ENCODE measurements at regions not wholly inside any gene's neighbourhood (a gene's known extent, or its start where the extent isn't known, plus 50 kb on each side); places are given as distances from the start of the nearest gene placed in this dataset.
A peak's percentile ranks its signal among the peaks of the same experiment; 100 is the strongest.
"Not testable (repeated sequence)": the region's sequence is repeated elsewhere in the genome, so short reads cannot be mapped to it uniquely, and the experiment has no call there.

DNA sequence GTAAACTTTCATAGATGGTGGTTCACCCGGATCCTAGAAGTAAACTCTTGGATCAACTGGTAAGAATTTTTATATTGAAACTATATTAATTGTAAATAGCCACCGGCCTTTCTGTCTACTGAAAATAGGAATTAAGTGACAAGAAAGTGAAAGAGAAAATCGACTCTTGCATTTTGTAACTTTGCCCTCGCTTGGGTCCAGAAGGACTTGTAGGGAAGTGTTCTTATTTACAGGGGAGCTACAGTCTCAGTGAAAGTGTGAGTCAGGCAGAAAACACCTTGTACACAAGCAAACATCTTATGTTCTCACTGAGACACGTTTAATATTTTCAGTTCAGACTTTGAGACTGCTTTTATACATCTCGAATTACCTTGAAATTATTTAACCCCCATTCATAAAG is 238.9 kb downstream of the BLID start:
- DNase-seq, result no peak
- intact Hi-C loops (cut with DNase I), result no loop called here

DNA sequence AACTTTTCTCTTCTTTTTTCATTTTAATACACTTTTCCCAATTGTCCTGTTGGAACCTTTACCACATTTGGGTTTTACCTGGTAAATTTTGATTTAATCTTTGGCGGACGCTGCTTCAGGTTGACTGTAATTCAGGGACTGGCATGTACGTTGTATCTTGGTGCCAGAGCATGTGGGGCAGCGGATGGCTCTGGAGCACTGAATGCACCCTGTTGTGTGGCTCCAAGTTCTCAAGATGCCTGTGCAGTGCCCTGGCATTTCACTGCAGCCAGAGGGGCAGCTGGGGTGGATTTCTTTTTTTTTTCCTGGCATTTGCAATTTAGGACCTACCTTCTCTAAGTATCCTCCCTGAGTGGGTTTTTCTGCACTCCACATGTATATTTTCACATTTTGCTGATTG is 242.2 kb downstream of the BLID start:
- intact Hi-C loops (cut with DNase I), result no loop called here
- peak in 1 of 10 donors; percentile 64 for DNase-seq

DNA sequence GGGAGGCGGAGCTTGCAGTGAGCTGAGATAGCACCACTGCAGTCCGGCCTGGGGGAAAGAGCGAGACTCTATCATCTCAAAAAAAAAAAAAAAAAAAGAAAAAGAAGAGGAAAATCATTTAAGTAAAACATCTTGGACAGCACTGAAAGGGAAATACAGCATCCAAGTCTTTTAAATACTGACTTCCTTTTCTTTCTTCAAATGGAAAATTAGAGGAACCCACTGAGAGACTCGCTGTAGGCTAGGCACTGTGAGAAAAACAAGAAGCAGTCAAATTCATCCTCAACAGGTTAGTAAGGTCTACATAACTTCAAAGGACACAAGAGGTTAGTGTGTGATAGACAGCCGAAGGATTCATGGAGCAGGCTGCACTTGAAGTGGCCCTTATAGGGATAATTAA is 243.7 kb downstream of the BLID start:
- intact Hi-C loops (cut with DNase I), result no loop called here
- no peak for DNase-seq

DNA sequence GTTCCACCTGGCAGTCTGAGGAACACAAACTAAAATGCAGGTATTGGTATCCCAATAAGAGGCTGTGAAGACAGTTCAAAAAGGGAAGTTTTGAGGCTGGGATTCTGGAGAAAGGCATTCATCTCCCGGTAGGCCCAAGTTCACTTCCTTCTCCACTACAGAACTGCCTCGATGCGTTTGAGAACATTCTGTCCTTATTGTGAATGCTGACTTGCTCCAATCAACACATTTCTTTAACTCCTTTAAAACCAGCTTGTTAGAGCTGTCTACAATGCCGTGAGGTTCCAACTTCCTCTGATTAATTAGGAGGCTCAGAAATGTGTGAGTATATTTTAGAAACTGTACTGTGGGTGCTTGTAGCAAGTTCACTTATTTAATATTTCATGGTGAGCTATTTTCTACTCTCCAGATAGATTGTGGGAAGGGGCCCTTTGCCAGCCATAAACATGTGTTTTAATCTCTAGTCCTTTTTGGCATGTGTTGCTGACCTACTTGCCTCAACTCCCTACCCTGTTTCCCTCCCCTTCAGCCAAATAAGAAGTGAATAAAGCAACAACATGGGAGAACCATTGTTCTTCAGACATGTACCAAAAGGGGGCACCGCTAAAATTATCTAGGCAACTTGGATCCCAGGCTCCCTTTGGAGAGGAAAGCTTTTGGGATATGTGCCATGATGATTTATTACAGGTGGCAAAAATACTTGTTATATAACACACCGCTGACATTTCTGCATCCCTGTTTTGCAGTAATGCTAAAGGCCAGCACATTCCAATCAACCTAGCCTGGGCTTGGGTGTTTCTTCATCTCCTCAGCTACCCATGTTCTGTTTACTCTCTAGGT is 245.6 kb downstream of the BLID start:
- DNase-seq, result no peak
- intact Hi-C loops (cut with DNase I), result no loop called here

DNA sequence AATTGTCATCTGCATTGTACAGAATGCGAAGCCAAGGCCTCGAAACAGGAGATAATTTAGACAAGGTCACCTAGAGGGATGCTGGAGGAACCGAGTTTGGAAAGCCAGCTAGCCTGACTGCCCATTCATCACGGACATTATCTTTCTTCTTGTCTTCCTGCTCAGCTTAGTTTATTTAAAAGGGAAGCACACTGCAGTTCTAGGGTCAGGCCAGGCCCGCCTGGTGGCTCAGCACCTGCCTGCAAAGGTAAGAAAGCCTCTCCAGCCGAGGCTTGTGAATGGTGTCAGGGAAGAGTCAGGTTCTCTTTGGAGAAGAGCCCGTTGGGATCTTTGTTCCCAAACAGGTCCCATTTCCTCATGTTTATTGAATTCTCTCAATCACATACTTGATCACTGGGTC is 246.5 kb downstream of the BLID start:
- intact Hi-C loops (cut with DNase I), result no loop called here

DNA sequence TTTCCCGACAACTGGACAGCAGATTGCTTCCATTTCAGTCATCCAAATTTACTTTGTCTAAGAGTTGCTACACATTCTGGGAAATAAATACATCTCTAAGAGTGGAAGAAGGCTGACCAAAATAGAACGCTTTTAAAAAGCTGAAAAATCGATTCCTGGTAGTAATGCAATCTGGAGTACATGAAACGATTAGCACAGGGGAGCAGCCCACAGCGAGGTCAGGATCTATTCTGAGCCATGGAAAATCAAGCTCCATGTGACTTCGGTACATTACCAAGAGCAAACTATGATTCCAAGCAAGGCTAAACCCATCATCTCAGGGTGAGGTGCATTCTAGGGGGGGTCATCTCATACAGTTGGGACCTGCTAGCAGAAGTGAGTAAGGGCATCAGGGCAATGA is 249.3 kb downstream of the BLID start:
- no peak for DNase-seq

More for the DNA sequence above, 246.5 kb downstream of the BLID start:
- DNase-seq, result no peak

DNA sequence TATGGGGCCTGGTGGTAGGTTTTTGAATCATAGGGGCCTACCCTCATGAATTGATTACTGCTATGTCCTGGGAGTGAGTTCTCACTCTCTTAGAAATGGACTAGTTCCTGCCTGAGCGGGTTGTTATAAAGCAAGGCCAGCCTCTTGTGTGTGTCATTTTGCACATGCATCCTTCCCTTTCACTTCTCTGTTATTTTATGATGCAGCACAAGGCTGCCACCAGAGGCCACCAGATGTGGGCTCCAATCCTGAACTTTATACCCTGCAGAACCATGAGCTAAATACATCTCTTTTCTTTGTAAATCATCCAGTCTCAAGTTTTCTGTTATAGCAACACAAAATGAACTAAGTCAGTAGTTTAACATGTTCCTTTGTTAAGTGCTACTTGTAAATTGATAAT is 251.4 kb downstream of the BLID start:
- DNase-seq, result no peak
- intact Hi-C loops (cut with DNase I), result no loop called here

More for the DNA sequence above, 249.3 kb downstream of the BLID start:
- intact Hi-C loops (cut with DNase I), result no loop called here

DNA sequence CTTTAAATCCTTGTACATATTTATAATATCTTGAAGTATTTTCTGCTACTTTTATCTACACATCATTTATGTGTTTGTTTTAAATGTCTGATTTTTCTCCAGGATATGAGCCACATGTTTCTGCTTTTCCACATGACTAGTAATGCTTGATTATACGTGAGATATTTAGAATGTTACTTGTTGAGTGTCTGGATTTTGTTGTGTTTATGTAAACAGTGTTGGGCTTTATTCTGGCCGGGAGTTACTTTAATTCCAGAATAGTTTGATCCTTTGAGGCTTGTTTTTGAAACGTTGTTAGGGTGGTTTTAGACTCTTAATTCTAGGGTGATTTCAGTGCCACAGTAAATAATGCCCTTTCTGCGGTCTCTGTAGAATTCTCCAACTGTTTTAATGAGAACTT is 252.9 kb downstream of the BLID start:
- DNase-seq, result no peak
- intact Hi-C loops (cut with DNase I), result no loop called here

DNA sequence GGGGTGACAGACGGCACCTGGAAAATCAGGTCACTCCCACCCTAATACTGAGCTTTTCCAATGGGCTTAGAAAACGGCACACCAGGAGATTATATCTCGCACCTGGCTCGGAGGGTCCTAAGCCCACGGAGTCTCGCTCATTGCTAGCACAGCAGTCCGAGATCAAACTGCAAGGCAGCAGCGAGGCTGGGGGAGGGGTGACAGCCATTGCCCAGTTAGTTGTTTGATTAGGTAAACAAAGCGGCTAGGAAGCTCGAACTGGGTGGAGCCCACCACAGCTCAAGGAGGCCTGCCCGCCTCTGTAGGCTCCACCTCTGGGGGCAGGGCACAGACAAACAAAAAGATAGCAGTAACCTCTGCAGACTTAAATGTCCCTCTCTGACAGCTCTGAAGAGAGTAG is 260.9 kb downstream of the BLID start:
- intact Hi-C loops (cut with DNase I), result not testable (repeated sequence)
- DNase-seq, result peak in 1 of 10 donors; percentile 43

DNA sequence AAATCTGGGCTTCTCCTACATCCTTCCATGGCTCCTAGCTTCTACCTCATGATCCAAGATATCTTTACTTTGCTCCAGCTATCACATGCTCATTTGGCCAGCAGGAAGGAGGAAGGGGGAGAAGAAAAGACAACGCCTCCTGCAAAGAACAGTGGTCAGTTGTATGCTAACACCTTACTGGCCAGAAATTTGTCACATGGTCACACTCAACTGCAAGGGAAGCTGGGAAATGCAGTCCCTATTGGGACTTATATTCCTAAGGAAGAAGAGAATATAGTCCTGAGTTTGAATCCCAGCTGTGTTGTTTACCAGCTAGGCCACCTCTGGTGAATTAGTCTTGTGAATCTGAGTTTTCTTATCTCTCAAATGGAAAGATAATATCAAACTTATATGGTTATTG is 272.0 kb downstream of the BLID start:
- intact Hi-C loops (cut with DNase I), result no loop called here
- no peak for DNase-seq

DNA sequence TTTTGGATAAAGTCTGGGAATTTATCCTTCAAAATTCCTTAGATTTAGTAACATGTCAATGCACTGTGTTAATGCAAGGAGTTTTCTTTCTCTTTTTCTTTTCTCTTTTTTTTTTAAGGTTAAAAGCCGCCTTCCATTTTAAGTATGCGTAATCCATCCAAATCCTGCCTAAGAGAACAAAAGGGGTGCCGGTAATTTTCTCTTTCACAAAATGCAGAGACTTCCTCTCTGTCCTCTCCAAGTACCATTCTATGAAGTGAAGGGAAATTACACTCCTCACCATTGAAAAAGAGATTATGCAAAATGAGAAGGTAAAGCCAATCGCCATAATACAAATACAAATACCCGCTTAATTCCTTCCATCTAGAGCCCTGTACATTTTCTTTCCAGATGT is 273.8 kb downstream of the BLID start:
- intact Hi-C loops (cut with DNase I), result no loop called here
- no peak for DNase-seq

DNA sequence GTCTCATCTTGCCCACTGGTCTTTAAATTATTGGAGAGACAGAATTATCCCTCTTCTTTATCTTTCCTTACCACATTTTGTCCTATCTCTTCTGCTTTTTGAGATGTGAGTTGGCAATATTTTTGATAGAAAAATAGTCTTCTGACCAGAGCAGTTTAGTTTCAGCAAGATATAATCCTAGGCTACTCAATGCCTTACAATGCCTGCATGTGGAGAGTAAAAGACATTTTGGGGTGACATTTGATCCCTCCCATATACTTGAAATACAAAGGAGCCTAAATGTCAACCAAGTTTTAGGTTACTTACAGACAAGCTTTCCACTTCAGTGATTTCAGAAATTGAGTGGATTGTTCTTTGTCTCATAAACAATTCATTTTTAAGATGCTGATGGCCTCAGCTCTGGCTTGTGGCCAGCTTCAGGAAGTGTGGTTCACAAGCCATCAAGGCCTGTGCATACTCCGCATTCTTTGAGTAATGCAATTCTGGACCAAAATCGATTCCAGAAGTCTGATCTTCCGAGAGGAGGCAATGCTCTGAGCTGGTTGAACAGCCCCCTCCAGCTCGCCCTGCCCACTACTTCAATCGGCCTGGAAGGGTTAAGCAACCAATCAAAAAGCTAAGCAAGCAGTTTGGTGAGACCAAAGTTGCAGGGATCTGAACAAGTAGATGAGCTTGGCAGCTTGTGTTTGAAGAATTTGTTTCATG is 274.4 kb downstream of the BLID start:
- intact Hi-C loops (cut with DNase I), result no loop called here
- DNase-seq, result peak in 1 of 10 donors; percentile 17

DNA sequence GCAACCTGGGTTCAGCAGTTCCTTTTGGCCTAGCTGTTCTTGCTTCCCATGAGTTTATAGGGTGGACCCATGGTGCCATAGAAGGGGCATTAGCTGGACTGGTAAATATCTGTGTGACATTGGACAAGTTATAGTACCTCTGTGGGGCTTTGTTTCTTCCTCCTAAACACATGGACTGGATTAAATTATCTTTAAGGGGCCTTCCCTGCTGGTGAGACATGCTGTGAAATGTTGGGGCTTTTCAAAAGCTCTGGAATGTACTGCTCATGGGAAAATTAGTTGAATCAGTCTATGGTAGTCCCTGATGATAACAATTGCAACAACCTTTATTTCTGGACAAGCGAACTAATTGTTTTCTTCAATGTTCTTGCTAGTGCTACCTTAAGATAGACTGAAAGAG is 276.2 kb downstream of the BLID start:
- intact Hi-C loops (cut with DNase I), result no loop called here
- DNase-seq, result no peak

DNA sequence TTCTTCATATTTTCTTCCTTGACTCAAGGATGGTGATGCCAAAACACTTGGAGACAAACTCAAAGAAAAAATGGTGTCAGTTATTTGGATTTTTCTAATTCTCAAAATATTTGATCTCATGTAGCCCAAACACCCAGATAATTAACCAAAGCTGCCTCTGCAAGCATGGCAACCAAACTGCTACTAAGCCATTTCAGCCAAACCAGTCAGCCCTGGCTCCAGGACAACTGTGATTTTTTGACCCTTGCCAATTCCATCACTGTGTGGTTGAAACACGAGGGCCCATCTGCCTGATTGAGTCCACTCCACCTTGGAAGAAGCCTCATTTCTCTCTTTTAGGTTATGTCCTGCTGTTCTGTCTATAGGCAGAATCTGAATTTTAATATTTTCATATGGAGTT is 277.4 kb downstream of the BLID start:
- intact Hi-C loops (cut with DNase I), result no loop called here
- DNase-seq, result no peak

DNA sequence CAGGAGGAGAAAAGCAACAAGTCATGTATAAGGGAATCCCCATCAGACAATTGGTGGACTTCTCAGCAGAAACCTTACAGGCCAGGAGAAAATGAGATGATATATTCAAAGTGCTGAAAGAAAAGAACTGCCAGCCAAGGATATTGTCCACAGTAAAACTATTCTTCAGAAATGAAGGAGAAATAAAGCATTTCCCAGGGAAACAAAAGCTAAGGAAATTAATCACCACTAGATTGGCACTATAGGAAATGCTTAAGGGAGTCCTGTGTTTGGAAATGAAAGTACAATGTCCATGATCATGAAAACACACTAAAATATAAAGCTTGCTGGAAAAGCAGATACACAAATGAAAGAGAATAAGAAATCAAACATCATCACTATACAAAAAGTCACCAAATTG is 282.0 kb downstream of the BLID start:
- intact Hi-C loops (cut with DNase I), result no loop called here
- DNase-seq, result no peak

DNA sequence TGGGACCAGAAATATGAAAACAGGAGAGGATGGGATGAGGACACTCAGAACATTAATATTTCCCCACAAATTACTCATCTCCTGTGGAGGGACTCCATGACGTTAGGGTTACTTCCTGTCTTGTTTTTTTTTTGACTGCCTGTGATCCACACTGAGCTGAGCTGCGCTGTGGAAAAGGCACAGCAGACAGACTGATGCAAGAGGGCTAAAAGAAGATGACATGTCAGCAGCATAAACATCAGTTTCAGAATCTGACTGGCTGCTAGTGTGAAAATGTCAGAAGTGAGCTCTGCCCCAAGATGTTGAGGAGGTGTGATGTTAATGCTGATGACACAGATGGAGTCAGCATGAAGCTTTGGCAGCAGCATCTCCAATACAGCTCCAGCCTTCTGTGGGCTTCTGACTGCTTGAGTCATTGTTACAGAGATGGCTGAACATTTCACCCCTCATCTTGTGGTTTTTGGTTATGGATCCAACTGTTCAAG is 286.8 kb downstream of the BLID start:
- intact Hi-C loops (cut with DNase I), result no loop called here
- DNase-seq, result peak in 4 of 10 donors; percentile 10 to 82 (median 24)

DNA sequence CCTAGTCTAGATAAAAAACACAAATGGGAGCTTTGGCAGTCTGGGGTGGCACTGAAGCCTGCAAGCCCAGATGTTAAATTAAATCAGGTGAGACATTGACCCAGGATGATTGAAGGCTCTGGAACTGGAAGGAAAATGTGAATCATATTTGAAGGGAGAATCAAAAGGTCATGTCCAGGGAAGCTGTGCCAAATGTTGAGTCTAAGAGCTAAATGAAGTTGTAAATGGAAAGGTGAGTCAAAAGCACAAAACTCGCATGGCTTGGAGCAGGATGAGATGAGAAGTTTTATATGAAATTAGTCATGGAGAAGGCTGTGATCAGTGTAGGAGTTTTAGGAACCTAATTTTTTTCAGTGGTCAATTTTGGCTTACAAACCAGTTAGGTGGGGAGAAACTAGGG is 301.1 kb downstream of the BLID start:
- intact Hi-C loops (cut with DNase I), result no loop called here
- no peak for DNase-seq

DNA sequence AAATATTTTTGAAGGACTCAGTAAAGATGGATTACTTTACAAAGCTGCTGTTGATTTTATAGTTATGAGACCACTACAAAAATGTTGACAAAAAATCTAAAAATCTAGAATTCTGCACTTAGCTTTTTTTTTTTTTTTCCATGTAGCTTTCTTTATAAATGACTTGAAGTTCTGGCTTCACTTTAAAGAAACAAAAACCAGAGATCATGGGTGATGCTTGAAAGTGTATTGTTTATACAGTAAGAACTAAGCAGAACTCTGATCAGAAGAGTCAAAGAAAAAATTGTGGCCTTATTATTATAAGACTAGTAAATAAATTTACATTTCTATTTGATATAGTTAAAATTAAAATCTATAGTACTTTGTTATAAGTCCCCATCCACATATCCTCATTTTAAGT is 301.7 kb downstream of the BLID start:
- DNase-seq, result no peak
- intact Hi-C loops (cut with DNase I), result no loop called here

DNA sequence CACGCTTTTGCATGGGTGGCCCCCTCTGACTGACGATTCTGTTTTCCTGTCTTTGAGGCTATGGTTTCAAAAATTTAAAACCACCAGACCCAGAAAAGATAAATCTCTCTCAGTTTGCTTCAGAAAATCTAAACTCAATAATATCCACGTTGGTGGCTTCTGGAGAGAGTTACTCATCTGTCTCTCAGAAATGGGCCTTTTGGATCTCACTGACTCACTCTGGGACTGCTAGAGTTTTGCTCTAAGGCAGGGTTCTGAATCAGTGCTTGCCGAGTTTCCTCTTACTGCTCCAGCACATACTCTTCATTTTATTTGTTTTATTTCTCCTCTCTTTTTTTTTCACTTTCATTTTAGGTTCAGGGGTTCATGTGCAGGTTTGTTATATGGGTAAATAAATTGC is 305.7 kb downstream of the BLID start:
- intact Hi-C loops (cut with DNase I), result no loop called here
- DNase-seq, result no peak

DNA sequence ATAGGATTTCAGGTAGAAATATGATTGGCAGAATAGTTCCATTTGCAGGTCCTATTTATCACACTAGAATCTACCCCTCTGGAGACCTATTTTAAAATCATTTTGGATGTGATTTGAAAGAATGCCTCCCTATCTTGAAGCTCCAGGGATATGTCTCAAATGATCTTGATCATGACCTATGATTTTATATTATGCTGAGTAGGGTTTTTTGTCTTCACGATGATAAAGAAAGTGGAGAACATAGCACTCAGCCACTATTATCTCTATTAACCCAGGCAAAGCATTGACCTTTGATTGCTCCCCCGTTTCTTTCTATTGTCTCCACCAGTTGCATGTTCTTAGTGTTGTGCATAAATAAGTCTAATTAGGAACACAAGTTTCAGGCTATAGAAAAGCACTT is 307.9 kb downstream of the BLID start:
- intact Hi-C loops (cut with DNase I), result no loop called here
- DNase-seq, result no peak

DNA sequence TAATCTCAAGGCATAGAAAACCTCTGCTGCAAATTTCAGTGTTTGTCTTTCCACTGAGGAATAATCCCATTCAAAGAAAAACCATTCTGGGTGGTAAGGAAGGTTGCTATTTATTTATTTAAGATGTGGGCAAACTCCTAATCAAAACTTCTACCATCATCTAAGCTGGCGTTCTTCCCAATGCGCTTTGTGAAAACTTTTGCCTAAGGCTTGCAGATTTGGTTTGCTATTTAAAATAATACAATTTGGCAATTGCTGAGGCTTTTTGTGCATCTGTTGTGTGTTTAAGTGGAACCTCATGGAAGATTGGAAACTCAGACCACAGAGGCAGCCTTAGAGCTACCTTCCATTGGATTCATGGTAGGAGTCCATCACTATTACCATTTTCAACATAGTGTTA is 309.0 kb downstream of the BLID start:
- no peak for DNase-seq
- intact Hi-C loops (cut with DNase I), result no loop called here

DNA sequence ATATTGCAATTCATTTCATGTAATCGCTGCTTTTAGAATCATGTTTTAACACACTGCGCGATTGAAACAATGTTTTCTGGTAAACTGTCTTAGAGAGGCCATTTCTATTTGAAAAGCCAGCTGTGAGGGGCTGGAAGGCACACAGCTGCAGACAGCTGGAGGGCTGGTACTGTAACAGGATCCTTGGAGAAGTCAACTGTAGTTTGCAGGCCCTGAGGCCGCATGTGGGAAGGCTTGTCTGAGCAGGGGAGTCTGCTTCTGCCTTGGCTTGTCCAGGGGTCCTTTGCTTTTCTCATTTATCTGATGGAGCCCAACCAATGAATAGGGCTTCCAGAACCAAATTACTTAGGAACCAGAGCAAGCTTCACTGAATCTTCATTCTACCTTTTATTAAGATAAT is 313.5 kb downstream of the BLID start:
- intact Hi-C loops (cut with DNase I), result no loop called here
- no peak for DNase-seq

Measured in posterior cingulate gyrus (tissue), 11 donors.